GM20431 (cell line): ENCODE measurements at regions not wholly inside any gene's neighbourhood (a gene's known extent, or its start where the extent isn't known, plus 50 kb on each side); places are given as distances from the start of the nearest gene placed in this dataset.
"Not testable (repeated sequence)": the region's sequence is repeated elsewhere in the genome, so short reads cannot be mapped to it uniquely, and the experiment has no call there.

ENCODE experiments used
- in situ Hi-C: fragments of 300-500 bp; cut with MseI, MboI; formaldehyde crosslinking; loops from one replicate; pipeline ENCODE4 v1.15.0; 2020; ENCODE audit warnings: low sequenced_read_pairs; ENCODE audit not compliant: unreplicated experiment

- in situ Hi-C loops: no loop called here
Observed at GRCh38 chr5:1658665-1659064, 134.9 kb upstream of the LPCAT1 start.

GRCh38 chr5:1657161-1657741 lies 133.5 kb upstream of the LPCAT1 start:
- in situ Hi-C loops: no loop called here

GRCh38 chr5:1656271-1656975 lies 132.7 kb upstream of the LPCAT1 start:
- in situ Hi-C loops: no loop called here

GRCh38 chr5:1655496-1656270 lies 131.9 kb upstream of the LPCAT1 start:
- in situ Hi-C loops: no loop called here

- in situ Hi-C loops: no loop called here
Observed at GRCh38 chr5:1654786-1655495, 131.2 kb upstream of the LPCAT1 start.

GRCh38 chr5:1653698-1654651 lies 130.2 kb upstream of the LPCAT1 start:
- in situ Hi-C loops: not testable (repeated sequence)

GRCh38 chr5:1652873-1653697 lies 129.3 kb upstream of the LPCAT1 start:
- in situ Hi-C loops: no loop called here

- in situ Hi-C loops: no loop called here
Observed at GRCh38 chr5:1651971-1652872, 128.5 kb upstream of the LPCAT1 start.

GRCh38 chr5:1651250-1651649 lies 127.5 kb upstream of the LPCAT1 start:
- in situ Hi-C loops: no loop called here

GRCh38 chr5:1649554-1649953 lies 125.8 kb upstream of the LPCAT1 start:
- in situ Hi-C loops: loop anchor here (10.0 kb wide), 1 partner anchor 475 kb away; no protein-coding TSS in a partner anchor

- in situ Hi-C loops: loop anchor here (10.0 kb wide), 1 partner anchor 474 kb away; no protein-coding TSS in a partner anchor
Observed at GRCh38 chr5:1648806-1649205, 125.0 kb upstream of the LPCAT1 start.

- in situ Hi-C loops: loop anchor here (10.0 kb wide), 1 partner anchor 473 kb away; no protein-coding TSS in a partner anchor
Observed at GRCh38 chr5:1647580-1647979, 123.8 kb upstream of the LPCAT1 start.

- in situ Hi-C loops: loop anchor here (10.0 kb wide), 1 partner anchor 470 kb away; no protein-coding TSS in a partner anchor
Observed at GRCh38 chr5:1644810-1645571, 121.2 kb upstream of the LPCAT1 start.

- in situ Hi-C loops: loop anchor here (10.0 kb wide), 1 partner anchor 470 kb away; no protein-coding TSS in a partner anchor
Observed at GRCh38 chr5:1644393-1644809, 120.6 kb upstream of the LPCAT1 start.

GRCh38 chr5:1643651-1644392 lies 120.1 kb upstream of the LPCAT1 start:
- in situ Hi-C loops: loop anchor here (10.0 kb wide), 1 partner anchor 469 kb away; no protein-coding TSS in a partner anchor

GRCh38 chr5:1642621-1643061 lies 118.9 kb upstream of the LPCAT1 start:
- in situ Hi-C loops: loop anchor here (10.0 kb wide), 1 partner anchor 468 kb away; no protein-coding TSS in a partner anchor
